H4 (cell line): ENCODE measurements at regions not wholly inside any gene's neighbourhood (a gene's known extent, or its start where the extent isn't known, plus 50 kb on each side); places are given as distances from the start of the nearest gene placed in this dataset.
"Not testable (repeated sequence)": the region's sequence is repeated elsewhere in the genome, so short reads cannot be mapped to it uniquely, and the experiment has no call there.

ENCODE experiments used
- DNase-seq: peaks from one replicate; pipeline ENCODE4 v3.0.0-alpha.2; 2015; ENCODE audit warnings: low spot score

DNA sequence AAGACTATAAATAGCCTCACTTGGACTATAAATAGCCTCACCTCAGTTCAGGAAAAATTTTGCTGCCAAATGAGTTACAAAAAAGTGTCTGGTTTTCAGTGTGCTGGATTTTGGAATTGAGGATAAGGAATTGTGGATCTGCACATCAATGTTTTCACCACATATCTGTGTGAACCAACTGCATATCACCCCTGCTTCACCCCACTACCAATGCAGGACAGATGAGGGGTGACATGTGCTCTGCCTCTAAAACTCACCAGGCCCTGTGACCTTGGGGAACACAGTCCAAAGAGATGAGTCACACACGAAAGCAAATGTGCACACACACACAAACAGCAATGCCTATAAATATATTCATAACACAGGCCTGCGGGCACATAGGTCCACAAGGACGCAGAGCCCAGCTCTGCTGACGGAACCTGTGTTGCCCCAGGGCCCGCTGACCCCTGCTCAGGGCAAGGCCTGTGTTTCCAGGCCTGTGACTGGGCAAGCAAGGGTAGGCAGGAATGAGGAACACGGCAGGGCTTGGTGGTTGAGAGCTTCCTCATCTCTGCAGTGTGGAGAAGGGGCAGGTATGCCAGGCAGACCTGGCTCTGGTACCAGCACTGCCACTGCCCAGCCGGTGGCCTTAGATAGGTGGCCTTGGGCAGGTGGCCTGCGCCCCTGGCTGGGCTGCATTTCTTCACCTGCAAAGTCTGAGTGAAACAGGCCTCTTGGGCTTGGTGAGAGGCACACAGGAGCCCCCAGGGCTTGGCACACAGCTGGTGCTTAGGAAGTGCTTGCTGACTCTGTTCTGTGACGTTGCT lies 82.4 kb downstream of the ARL6IP4 start:
- peak; percentile 44 for DNase-seq

DNA sequence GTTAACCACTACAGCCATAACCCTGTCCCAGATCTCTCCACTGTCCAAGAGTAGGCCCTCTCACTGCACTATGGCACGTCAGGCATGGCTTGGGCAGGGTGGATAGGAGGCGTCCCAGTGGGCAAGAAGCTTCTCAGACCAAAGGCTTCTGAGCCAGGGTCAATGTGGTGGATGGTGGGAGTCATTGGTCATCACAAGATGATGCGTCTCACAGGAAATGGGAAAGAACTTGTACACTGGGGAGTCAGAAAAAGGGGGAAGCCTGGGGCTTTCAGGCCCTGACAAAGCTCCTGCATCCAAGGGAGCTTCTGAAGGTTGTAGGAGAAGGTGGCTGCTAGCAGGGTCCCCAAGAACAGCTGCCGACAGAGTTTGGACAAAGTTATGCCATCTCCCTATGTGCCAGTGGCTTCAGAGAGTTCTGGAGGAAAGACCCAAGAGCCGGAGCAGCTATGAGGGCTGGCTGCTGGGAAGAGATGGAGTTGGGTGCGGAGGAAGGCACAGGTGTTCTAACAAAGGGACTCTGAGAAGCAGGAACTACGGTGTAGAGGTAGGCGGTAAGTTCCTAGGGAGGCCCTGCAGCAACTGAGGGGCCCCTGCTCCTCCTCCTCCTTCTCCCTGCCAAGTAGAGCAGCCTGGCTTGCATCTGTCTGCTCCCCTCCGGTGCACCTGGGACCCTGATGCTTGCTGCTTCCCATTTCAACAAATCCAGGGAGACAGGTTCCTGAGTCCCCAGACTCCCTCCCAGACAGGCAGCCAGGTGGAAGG lies 81.1 kb downstream of the ARL6IP4 start:
- no peak for DNase-seq

DNA sequence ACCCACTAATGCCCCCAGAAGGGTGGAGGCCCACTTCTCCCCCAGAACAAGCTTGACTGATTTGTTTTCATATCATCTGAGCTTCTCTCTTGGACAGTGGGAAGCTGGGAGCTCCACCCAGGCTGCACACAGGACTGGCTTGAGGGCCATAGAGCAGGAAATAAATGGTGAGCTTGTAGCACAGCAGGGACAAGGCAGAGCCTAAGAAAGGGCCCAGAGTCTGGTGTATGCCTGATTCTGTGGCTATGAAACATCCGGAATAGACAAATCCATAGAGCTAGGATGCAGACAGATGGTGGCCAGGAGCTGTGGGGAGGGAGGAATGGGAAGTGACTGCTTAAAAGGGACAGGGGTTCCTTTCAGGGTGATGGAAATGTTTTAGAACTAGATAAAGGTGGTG lies 79.0 kb downstream of the ARL6IP4 start:
- no peak for DNase-seq

GRCh38 chr12:123058980-123059379 lies 78.5 kb downstream of the ARL6IP4 start:
- no peak for DNase-seq

GRCh38 chr12:123058481-123058880 lies 78.0 kb downstream of the ARL6IP4 start:
- no peak for DNase-seq

GRCh38 chr12:123057513-123058265 lies 77.2 kb downstream of the ARL6IP4 start:
- DNase-seq, result peak; percentile 95

DNA sequence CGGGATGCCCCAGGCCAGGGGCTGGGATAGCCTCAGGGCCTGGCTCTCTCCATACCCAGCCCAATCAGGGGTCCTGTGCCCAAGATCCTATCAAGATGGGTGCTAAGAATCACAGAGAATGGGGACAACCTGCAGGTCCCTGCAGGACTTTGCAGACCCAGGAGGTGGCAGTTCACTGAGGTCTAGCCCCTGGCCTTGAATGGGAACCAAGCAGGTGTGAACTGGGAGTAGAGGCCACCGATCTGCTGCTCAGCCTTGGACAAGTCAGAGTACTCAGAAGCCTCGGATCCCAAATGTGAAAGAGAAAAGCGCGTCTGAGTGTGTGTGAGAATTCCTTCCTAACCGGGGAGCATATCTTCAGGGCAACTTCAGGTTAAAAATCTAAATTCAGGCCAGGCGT lies 76.2 kb downstream of the ARL6IP4 start:
- no peak for DNase-seq

DNA sequence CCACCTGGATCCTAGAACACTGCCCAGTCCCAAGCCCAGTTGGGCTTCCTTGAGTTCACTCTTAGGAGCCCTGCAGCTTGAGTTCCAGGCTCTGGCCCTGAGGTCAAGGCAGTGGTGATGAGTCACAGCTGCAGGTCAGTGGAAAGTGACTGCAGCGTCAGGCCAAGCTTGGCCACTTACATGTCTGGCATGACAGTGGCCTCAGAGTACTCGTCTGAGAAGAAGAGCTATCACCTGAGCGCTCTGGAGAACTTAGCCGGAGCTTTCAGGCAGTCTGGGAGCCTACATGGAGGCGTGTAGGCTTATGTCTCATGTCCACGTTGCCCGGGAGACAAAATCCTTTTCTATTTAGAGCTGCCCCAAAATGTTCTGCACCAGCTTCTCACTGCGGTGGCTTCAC lies 75.6 kb downstream of the ARL6IP4 start:
- DNase-seq, result no peak

DNA sequence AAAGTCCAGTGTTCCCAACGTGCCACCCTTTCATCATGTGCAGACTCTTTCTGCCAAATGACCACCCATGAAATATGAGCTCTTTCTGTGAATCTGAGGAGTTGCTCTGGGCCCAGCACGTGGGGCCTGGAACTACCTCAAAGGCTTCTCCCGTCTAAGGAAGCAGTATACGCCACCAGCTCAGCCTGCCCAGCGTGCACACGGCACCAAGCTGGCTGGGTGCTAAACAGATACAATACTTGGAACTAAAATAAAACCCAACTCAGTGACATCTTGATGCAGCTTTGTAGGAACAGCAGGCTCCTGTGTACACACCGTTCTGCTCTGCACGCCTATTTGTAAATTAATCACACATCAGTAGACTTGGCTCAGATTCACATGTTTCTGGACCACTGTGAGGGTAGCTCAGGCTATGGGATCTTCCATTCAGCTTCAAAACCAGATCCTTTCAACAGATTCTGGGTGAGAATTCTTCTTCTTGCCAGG lies 74.8 kb downstream of the ARL6IP4 start:
- DNase-seq, result no peak

GRCh38 chr12:123054371-123054770 lies 73.9 kb downstream of the ARL6IP4 start:
- DNase-seq, result no peak

DNA sequence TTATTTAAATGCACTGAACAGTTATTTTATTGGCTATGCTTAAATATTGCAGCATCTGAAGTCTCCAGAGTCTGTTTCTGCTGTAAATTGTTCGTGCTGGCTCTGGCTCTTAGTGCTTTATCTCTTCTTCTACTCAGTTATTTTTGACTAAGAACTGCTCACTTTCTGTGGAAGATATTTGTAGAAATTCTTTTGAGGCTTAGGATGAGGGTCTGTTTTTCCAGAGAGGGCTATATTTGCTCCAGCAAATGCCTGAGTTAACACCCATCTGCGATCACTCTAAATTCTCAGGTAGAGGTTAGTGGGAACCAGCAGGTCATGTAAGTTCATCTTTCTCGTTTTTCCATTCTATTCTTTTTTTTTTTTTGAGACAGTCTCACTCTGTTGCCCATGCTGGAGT lies 71.1 kb downstream of the ARL6IP4 start:
- DNase-seq, result no peak

DNA sequence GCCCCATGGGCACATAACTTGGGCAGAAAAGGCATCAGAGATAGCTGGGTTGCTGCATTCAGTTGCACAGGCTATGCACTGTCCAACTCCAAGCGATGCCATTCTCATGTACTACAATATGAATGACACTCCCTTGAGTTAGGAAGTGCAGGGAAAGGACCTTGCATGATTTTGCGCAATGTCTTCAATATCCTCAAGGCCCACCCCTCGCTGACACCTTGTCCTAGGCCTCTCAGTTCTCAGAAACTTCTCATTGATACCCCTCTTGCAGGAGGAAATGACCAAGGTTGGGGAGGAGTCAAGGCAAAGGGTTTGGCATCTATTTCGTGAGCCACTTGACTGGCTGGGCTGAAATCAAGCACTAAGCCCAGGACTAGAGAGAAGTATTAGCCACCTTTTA lies 70.4 kb downstream of the ARL6IP4 start:
- DNase-seq, result no peak

- peak; percentile 47 for DNase-seq
These were observed 69.9 kb downstream of the ARL6IP4 start for GRCh38 chr12:123050331-123050831.

- DNase-seq, result peak; percentile 41
These were observed 69.1 kb downstream of the ARL6IP4 start for GRCh38 chr12:123049398-123050240.

- not testable (repeated sequence) for DNase-seq
These were observed 67.4 kb downstream of the ARL6IP4 start for GRCh38 chr12:123047892-123048291.

DNA sequence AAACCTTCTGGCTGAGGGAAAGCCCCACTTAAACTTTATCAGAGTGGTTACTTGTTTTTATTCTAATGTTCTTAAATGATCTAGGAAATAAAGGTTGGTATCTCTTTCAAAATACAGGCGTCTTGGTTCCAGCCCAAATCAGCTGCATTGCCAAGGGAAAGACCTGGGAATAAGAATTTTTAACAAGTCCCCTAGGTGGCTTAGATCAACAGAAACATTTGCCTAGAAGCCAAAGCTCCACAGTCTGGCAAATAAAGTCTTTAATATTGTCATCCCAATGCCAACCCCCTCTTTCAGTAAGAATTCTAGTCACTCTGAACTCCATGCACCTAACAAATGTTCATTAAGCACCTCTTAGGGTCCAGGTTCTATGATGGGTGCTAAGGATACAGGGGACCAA lies 66.8 kb downstream of the ARL6IP4 start:
- no peak for DNase-seq

- no peak for DNase-seq
These were observed 66.0 kb downstream of the ARL6IP4 start for GRCh38 chr12:123046431-123046830.

DNA sequence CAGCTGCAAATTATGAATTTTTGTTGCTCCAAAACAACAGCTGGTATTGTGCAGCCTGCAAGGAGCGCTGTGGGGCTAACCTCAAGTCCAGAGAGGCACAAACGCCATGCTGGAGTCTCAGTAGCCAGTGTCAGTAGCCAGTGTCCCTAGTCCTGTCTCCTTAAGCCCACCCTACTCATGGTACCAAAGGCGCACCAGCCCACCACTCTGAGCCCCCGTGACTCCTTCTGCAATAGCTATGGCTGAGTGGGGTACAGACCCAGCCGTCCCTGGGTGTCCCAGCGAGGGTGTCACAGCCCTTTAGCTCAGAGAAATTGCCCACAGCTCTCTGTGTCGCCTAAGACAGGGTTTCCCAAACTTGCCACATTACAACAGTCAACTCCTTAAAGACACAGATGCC lies 65.2 kb downstream of the ARL6IP4 start:
- no peak for DNase-seq

- DNase-seq, result no peak
These were observed 63.9 kb downstream of the ARL6IP4 start for GRCh38 chr12:123044351-123044750.

DNA sequence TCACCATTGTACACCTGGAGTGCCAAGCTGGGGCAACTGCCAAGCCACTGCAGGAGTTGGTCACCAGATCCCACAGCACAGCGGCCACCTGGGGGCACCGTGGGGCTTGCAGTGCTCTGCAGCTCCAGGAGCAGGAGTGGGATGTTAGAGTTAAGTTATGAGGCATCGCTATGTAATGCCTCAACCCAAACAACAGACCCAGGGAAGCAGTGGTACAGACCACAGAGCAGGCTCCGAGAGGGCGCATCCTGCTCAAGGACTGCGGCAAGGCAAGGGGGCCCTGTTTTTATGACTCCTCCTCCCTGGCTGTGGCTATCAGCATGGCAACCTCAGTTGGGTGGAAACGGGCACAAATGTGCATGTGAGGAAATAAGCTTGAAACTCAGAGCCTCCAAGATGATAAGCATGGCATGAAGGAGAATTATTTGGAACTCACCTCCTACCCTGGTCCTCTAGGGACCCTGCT lies 63.1 kb downstream of the ARL6IP4 start:
- peak; percentile 97 for DNase-seq

GRCh38 chr12:123042833-123043232 lies 62.4 kb downstream of the ARL6IP4 start:
- DNase-seq, result no peak
